SK-N-SH (cell line): ENCODE measurements at regions not wholly inside any gene's neighbourhood (a gene's known extent, or its start where the extent isn't known, plus 50 kb on each side); places are given as distances from the start of the nearest gene placed in this dataset.

Experiments used
- CTCF ChIA-PET: fragments of 300-600, 350-600 bp; formaldehyde crosslinking; extraction: SDS; loops from one replicate; lab custom pipeline; 2021; lab: Yijun Ruan, JAX
- POLR2A ChIA-PET: fragments of 350-600 bp; sonication (Branson Sonifier 250); formaldehyde crosslinking; extraction: SDS; loops from one replicate; lab custom pipeline; 2020; ENCODE audit warnings: antibody characterized with exemption, inconsistent platforms; lab: Yijun Ruan, JAX
- DNase-seq: peaks from one replicate; pipeline ENCODE4 v3.0.0; 2012
- H2AFZ ChIP-seq: fragments of 200-600 bp; sonication (generic); 2 replicates; pipeline ENCODE4 v1.8.1; 2016; ENCODE audit warnings: antibody characterized with exemption, mild to moderate bottlenecking, low read depth
- H3F3A ChIP-seq: fragments of 200-600 bp; sonication (generic); replicated peaks from 2 replicates; pipeline ENCODE3; 2016; ENCODE audit warnings: antibody characterized with exemption, mild to moderate bottlenecking; ENCODE audit not compliant: insufficient read depth
- H3K27ac ChIP-seq, 2 experiments: fragments of 200-500 bp in 1 of 2; fragments of 200-600 bp in 1 of 2; sonication (Bioruptor generic) in 1 of 2; sonication (generic), shearing (Covaris generic) in 1 of 2; 2 replicates each; pipeline versions ENCODE4 v1.5.1 to v1.6.1; 2014 to 2016; ENCODE audit warnings: low read depth in 2 of 2, inconsistent platforms in 1 of 2, low read length in 1 of 2, mild to moderate bottlenecking in 1 of 2, mixed read lengths in 1 of 2
- H3K27me3 ChIP-seq: fragments of 200-600 bp; sonication (generic), shearing (Covaris generic); 2 replicates; pipeline ENCODE4 v1.6.1; 2016; ENCODE audit warnings: mixed run types; ENCODE audit not compliant: insufficient read depth
- H3K36me3 ChIP-seq, 2 experiments: fragments of 200-500 bp in 1 of 2; fragments of 200-600 bp in 1 of 2; sonication (Bioruptor generic) in 1 of 2; sonication (generic) in 1 of 2; replicated peaks in 1 of 2; 2 replicates each; pipeline versions ENCODE3 to v1.5.1; 2014 to 2016; ENCODE audit warnings: low read length in 1 of 2, mild to moderate bottlenecking in 1 of 2; ENCODE audit not compliant: insufficient read depth in 2 of 2, control insufficient read depth in 1 of 2
- H3K4me1 ChIP-seq, 2 experiments: fragments of 200-500 bp in 1 of 2; fragments of 200-600 bp in 1 of 2; sonication (Bioruptor generic) in 1 of 2; sonication (generic), shearing (Covaris generic) in 1 of 2; 2 replicates each; pipeline versions ENCODE4 v1.5.1 to v1.6.1; 2014 to 2016; ENCODE audit warnings: low read depth in 1 of 2, low read length in 1 of 2, mixed run types in 1 of 2; ENCODE audit not compliant: insufficient read depth in 2 of 2, control insufficient read depth in 1 of 2
- H3K4me2 ChIP-seq: fragments of 200-600 bp; sonication (generic), shearing (Covaris generic); 2 replicates; pipeline ENCODE4 v1.6.1; 2017; ENCODE audit warnings: mixed run types
- H3K4me3 ChIP-seq, 2 experiments: fragments of 200-500 bp in 1 of 2; fragments of 200-600 bp in 1 of 2; sonication (Bioruptor generic) in 1 of 2; sonication (generic), shearing (Covaris generic) in 1 of 2; 2 replicates each; pipeline versions ENCODE4 v1.5.1 to v1.8.1; 2014 to 2016; ENCODE audit warnings: low read depth in 2 of 2, inconsistent platforms in 1 of 2, low read length in 1 of 2, mild to moderate bottlenecking in 1 of 2, mixed read lengths in 1 of 2, moderate library complexity in 1 of 2
- H3K79me2 ChIP-seq: fragments of 200-600 bp; sonication (generic); 2 replicates; pipeline ENCODE4 v1.8.1; 2017; ENCODE audit warnings: mild to moderate bottlenecking; ENCODE audit not compliant: insufficient read depth
- H3K9ac ChIP-seq: fragments of 200-600 bp; sonication (generic); 2 replicates; pipeline ENCODE4 v1.6.1; 2017; ENCODE audit warnings: mixed run types
- H3K9me2 ChIP-seq: fragments of 200-600 bp; sonication (generic); 2 replicates; pipeline ENCODE4 v1.6.1; 2017; ENCODE audit warnings: mixed run types
- H3K9me3 ChIP-seq: fragments of 200-600 bp; sonication (generic); 2 replicates; pipeline ENCODE4 v1.6.1; 2017; ENCODE audit warnings: mixed run types, mild to moderate bottlenecking, moderate library complexity
- H4K20me1 ChIP-seq: fragments of 200-600 bp; sonication (generic); 2 replicates; pipeline ENCODE4 v1.6.1; 2017; ENCODE audit warnings: mild to moderate bottlenecking, mixed run types; ENCODE audit not compliant: insufficient read depth
- CHD2 ChIP-seq: fragments of 150-350 bp; IDR thresholded peaks from 2 replicates; pipeline ENCODE4 v1.6.1; 2018; ENCODE audit warnings: low read length; ENCODE audit not compliant: partially characterized antibody
- CTCF ChIP-seq: fragments of 200-600 bp; sonication (generic); IDR thresholded peaks from 2 replicates; pipeline ENCODE4 v1.6.1; 2017; ENCODE audit warnings: antibody characterized with exemption, mild to moderate bottlenecking, moderate library complexity
- ELF1 ChIP-seq: IDR thresholded peaks from 2 replicates; pipeline ENCODE4 v1.4.0; 2012
- EP300 ChIP-seq, 2 experiments: IDR thresholded peaks; 2 replicates each; pipeline versions ENCODE4 v1.4.0 to v1.6.1; 2012; ENCODE audit warnings: borderline replicate concordance in 1 of 2, low read depth in 1 of 2, low read length in 1 of 2
- FOXJ3 ChIP-seq: sonication (generic); formaldehyde crosslinking; IDR thresholded peaks from 2 replicates; pipeline ENCODE4 v1.5.1; 2020; ENCODE audit warnings: mild to moderate bottlenecking, missing genetic modification reagents
- FOXM1 ChIP-seq: IDR thresholded peaks from 2 replicates; pipeline ENCODE4 v1.4.0; 2012; ENCODE audit warnings: low read depth, mild to moderate bottlenecking
- GABPA ChIP-seq: IDR thresholded peaks from 2 replicates; pipeline ENCODE4 v1.4.0; 2012; ENCODE audit warnings: low read depth, mild to moderate bottlenecking
- GATA2 ChIP-seq: sonication (generic); formaldehyde crosslinking; IDR thresholded peaks from 2 replicates; pipeline ENCODE4 v1.5.0; 2020; ENCODE audit warnings: mild to moderate bottlenecking, missing genetic modification reagents
- IRF3 ChIP-seq: fragments of 150-350 bp; IDR thresholded peaks from 2 replicates; pipeline ENCODE4 v1.6.1; 2016; ENCODE audit warnings: mild to moderate bottlenecking, low read depth, low read length
- JUND ChIP-seq: IDR thresholded peaks from 2 replicates; pipeline ENCODE4 v1.4.0; 2012
- MAX ChIP-seq: IDR thresholded peaks from 2 replicates; pipeline ENCODE4 v1.4.0; 2012; ENCODE audit warnings: low read depth
- MEF2A ChIP-seq: IDR thresholded peaks from 2 replicates; pipeline ENCODE4 v1.4.0; 2012; ENCODE audit warnings: low read depth, borderline replicate concordance
- MXI1 ChIP-seq: IDR thresholded peaks from 2 replicates; pipeline ENCODE4 v1.6.1; 2012; ENCODE audit warnings: mild to moderate bottlenecking, low read depth, low read length, improper control_type of control experiment
- NFIC ChIP-seq: IDR thresholded peaks from 2 replicates; pipeline ENCODE4 v1.4.0; 2012; ENCODE audit warnings: borderline replicate concordance
- NRF1 ChIP-seq: IDR thresholded peaks from 2 replicates; pipeline ENCODE4 v1.6.1; 2012; ENCODE audit warnings: low read depth, mild to moderate bottlenecking, low read length
- PBX3 ChIP-seq: IDR thresholded peaks from 2 replicates; pipeline ENCODE4; 2012
- RFX5 ChIP-seq: IDR thresholded peaks from 2 replicates; pipeline ENCODE4 v1.6.1; 2012; ENCODE audit warnings: mild to moderate bottlenecking, improper control_type of control experiment, low read length
- SIN3A ChIP-seq: IDR thresholded peaks from 2 replicates; pipeline ENCODE4 v1.6.1; 2012; ENCODE audit warnings: low read depth, mild to moderate bottlenecking, low read length, moderate library complexity, borderline replicate concordance
- TAF1 ChIP-seq: IDR thresholded peaks from 2 replicates; pipeline ENCODE4 v1.6.1; 2012; ENCODE audit warnings: low read depth, mild to moderate bottlenecking, low read length, moderate library complexity, borderline replicate concordance
- USF2 ChIP-seq: fragments of 150-350 bp; IDR thresholded peaks from 2 replicates; pipeline ENCODE4 v1.6.1; 2017; ENCODE audit warnings: antibody characterized with exemption, low read length, low read depth, borderline replicate concordance
- WGBS: methylation state at CpG from one replicate; pipeline ENCODE4 v1.1.6; 2017; ENCODE audit warnings: low lambda C conversion rate; 5-methylcytosine and 5-hydroxymethylcytosine counted together

GRCh38 chr12:24080465-24080864 is 131.0 kb upstream of the SOX5 start:
- H3K9me2 ChIP-seq = no peaks in the 10 kb centered on the region
- CTCF ChIA-PET = interaction anchor here (0.6 to 0.9 kb wide), 2 partner anchors 875 to 1863 kb away, joined by 3 read pairs; no protein-coding TSS in a partner anchor
- DNase-seq = no peak
- H3K79me2 ChIP-seq = no peaks in the 10 kb centered on the region
- TF ChIP-seq EP300 (IDR thresholded peaks at IDR 0.05; ENCODE audit: borderline replicate concordance in 1 of 2, low read depth in 1 of 2, low read length in 1 of 2) = no peak
- no peak for TF ChIP-seq FOXM1
- no peak for TF ChIP-seq FOXJ3 (CRISPR knock-in tag)
- TF ChIP-seq CTCF = no peak
- H3K27ac ChIP-seq = no peak overlapping the region
- no peaks in the 10 kb centered on the region for H3K36me3 ChIP-seq
- H4K20me1 ChIP-seq = no peaks in the 10 kb centered on the region
- no peaks in the 10 kb centered on the region for H3K9me3 ChIP-seq
- no peak overlapping the region for H3K4me3 ChIP-seq
- no peaks in the 10 kb centered on the region for H3K27me3 ChIP-seq
- H3F3A ChIP-seq = no peaks in the 10 kb centered on the region
- H2AFZ ChIP-seq = no peak overlapping the region
- H3K4me2 ChIP-seq = no peak overlapping the region
- no peak overlapping the region for H3K9ac ChIP-seq
- H3K4me1 ChIP-seq = no peaks in the 10 kb centered on the region; a peak in 1 of 4 replicates
- POLR2A ChIA-PET = no interaction called here

GRCh38 chr12:24079083-24079482 is 129.6 kb upstream of the SOX5 start:
- CTCF ChIA-PET = no interaction called here
- Histone ChIP-seq H3K9ac (no peak overlapping the region), H3K4me2 (no peak overlapping the region), H3K27ac (no peak overlapping the region), H2AFZ (no peak overlapping the region), H3K4me1 (no peaks in the 10 kb centered on the region; a peak in 1 of 4 replicates), H3K9me2 (no peaks in the 10 kb centered on the region), H3F3A (no peaks in the 10 kb centered on the region), H3K27me3 (no peaks in the 10 kb centered on the region), H4K20me1 (no peaks in the 10 kb centered on the region), H3K9me3 (no peaks in the 10 kb centered on the region), H3K79me2 (no peaks in the 10 kb centered on the region), H3K4me3 (no peak overlapping the region), H3K36me3 (no peaks in the 10 kb centered on the region)
- DNase-seq = no peak
- POLR2A ChIA-PET = no interaction called here
- TF ChIP-seq USF2 (no peak), MEF2A (no peak), ELF1 (no peak), NFIC (no peak), RFX5 (no peak), TAF1 (no peak), JUND (no peak), SIN3A (no peak), PBX3 (no peak), MAX (no peak), GATA2 (no peak), FOXJ3 (CRISPR knock-in tag) (no peak), IRF3 (no peak), NRF1 (no peak), GABPA (no peak), CHD2 (no peak), EP300 (IDR thresholded peaks at IDR 0.05; ENCODE audit: borderline replicate concordance in 1 of 2, low read depth in 1 of 2, low read length in 1 of 2) (no peak), MXI1 (no peak)
- WGBS = 65% methylated on average over 2 of the region's 2 CpGs
